SK-N-SH treated with all-trans-retinoic acid at 6 μM for 48 hours (cell line): ENCODE measurements at regions not wholly inside any gene's neighbourhood (a gene's known extent, or its start where the extent isn't known, plus 50 kb on each side); places are given as distances from the start of the nearest gene placed in this dataset.

Source experiments
- ATAC-seq: fragments of 200-7000 bp; cut with Tn5 transposase; 3 replicates; pipeline ENCODE4 v1.9.1; 2020; ENCODE audit warnings: mild to moderate bottlenecking, moderate library complexity
- ARNTL ChIP-seq: fragments of 450-650 bp; formaldehyde crosslinking; IDR thresholded peaks from 2 replicates; pipeline ENCODE4 v1.5.0; 2020; ENCODE audit warnings: low read depth, mild to moderate bottlenecking, moderate library complexity, borderline replicate concordance
- BACH2 ChIP-seq: fragments of 250-450 bp; sonication (Bioruptor Pico); IDR thresholded peaks from 2 replicates; pipeline ENCODE4 v1.9.0; 2021; ENCODE audit warnings: mild to moderate bottlenecking, borderline replicate concordance
- CREB5 ChIP-seq: fragments of 250-450 bp; sonication (Bioruptor Pico); IDR thresholded peaks from 2 replicates; pipeline ENCODE4 v1.5.1; 2020; ENCODE audit warnings: low read depth, mild to moderate bottlenecking, moderate library complexity
- CSDC2 ChIP-seq: fragments of 250-450 bp; sonication (Bioruptor Pico); IDR thresholded peaks from 2 replicates; pipeline ENCODE4 v1.5.0; 2020; ENCODE audit warnings: mild to moderate bottlenecking, moderate library complexity
- ESRRG ChIP-seq: fragments of 250-450 bp; sonication (Bioruptor Pico); IDR thresholded peaks from 2 replicates; pipeline ENCODE4 v1.6.1; 2021; ENCODE audit warnings: mild to moderate bottlenecking
- GLIS3 ChIP-seq: fragments of 250-450 bp; sonication (Bioruptor Pico); IDR thresholded peaks from 2 replicates; pipeline ENCODE4 v1.5.0; 2020; ENCODE audit warnings: mild to moderate bottlenecking, moderate library complexity
- ISL1 ChIP-seq: fragments of 250-450 bp; sonication (Bioruptor Pico); IDR thresholded peaks from 2 replicates; pipeline ENCODE4 v2.1.2; 2022; ENCODE audit warnings: mild to moderate bottlenecking, moderate library complexity
- PATZ1 ChIP-seq: fragments of 250-450 bp; sonication (Bioruptor Pico); IDR thresholded peaks from 2 replicates; pipeline ENCODE4 v1.8.0; 2020; ENCODE audit warnings: mild to moderate bottlenecking, moderate library complexity, borderline replicate concordance
- PPARA ChIP-seq: fragments of 250-450 bp; sonication (Bioruptor Pico); IDR thresholded peaks from 2 replicates; pipeline ENCODE4 v1.5.0; 2020; ENCODE audit warnings: mild to moderate bottlenecking, borderline replicate concordance
- RARB ChIP-seq: fragments of 250-450 bp; sonication (Bioruptor Pico); IDR thresholded peaks from 2 replicates; pipeline ENCODE4 v1.8.0; 2021; ENCODE audit warnings: mild to moderate bottlenecking, moderate library complexity
- SNAI2 ChIP-seq: fragments of 250-450 bp; sonication (Bioruptor Pico); IDR thresholded peaks from 2 replicates; pipeline ENCODE4 v1.5.0; 2020; ENCODE audit warnings: mild to moderate bottlenecking, moderate library complexity
- TCF4 ChIP-seq: fragments of 250-450 bp; sonication (Bioruptor Pico); IDR thresholded peaks from 2 replicates; pipeline ENCODE4 v1.8.0; 2021; ENCODE audit warnings: mild to moderate bottlenecking, moderate library complexity, borderline replicate concordance
- TOX ChIP-seq: fragments of 250-450 bp; sonication (Bioruptor Pico); IDR thresholded peaks from 2 replicates; pipeline ENCODE4 v1.8.0; 2021; ENCODE audit warnings: mild to moderate bottlenecking, moderate library complexity, borderline replicate concordance
- TSHZ2 ChIP-seq: fragments of 250-450 bp; sonication (Bioruptor Pico); IDR thresholded peaks from 2 replicates; pipeline ENCODE4 v1.5.0; 2020; ENCODE audit warnings: mild to moderate bottlenecking, moderate library complexity
- ZC3H10 ChIP-seq: fragments of 250-450 bp; sonication (Bioruptor Pico); IDR thresholded peaks from 2 replicates; pipeline ENCODE4 v1.5.1; 2021; ENCODE audit warnings: mild to moderate bottlenecking, moderate library complexity
- ZFP3 ChIP-seq: fragments of 250-450 bp; sonication (Bioruptor Pico); IDR thresholded peaks from 2 replicates; pipeline ENCODE4 v1.5.0; 2020; ENCODE audit warnings: mild to moderate bottlenecking, moderate library complexity
- ZFP30 ChIP-seq: fragments of 450-650 bp; formaldehyde crosslinking; IDR thresholded peaks from 2 replicates; pipeline ENCODE4 v1.5.0; 2022; ENCODE audit warnings: mild to moderate bottlenecking, moderate library complexity
- ZNF565 ChIP-seq: fragments of 450-650 bp; formaldehyde crosslinking; conservative IDR thresholded peaks from 2 replicates; pipeline ENCODE4 v1.5.0; 2020; ENCODE audit warnings: low read depth, mild to moderate bottlenecking, moderate library complexity
- ZNF70 ChIP-seq: fragments of 450-650 bp; formaldehyde crosslinking; IDR thresholded peaks from 2 replicates; pipeline ENCODE4 v1.5.0; 2020; ENCODE audit warnings: mild to moderate bottlenecking, moderate library complexity
- ZNF8 ChIP-seq: fragments of 450-650 bp; formaldehyde crosslinking; IDR thresholded peaks from 2 replicates; pipeline ENCODE4 v1.5.0; 2020; ENCODE audit warnings: mild to moderate bottlenecking, moderate library complexity
- TF ChIP-seq, protein P1 (sequence below): fragments of 250-450 bp; sonication (Bioruptor Pico); IDR thresholded peaks from 2 replicates; pipeline ENCODE4 v1.5.1; 2021; ENCODE audit warnings: mild to moderate bottlenecking, moderate library complexity

GRCh38 chr20:58075586-58076345 lies 152.7 kb downstream of the ANKRD60 start:
- peak; percentile 51 for ATAC-seq
- TF ChIP-seq TSHZ2 = no peak
- TF ChIP-seq SNAI2 (CRISPR knock-in tag) = no peak
- TF ChIP-seq CSDC2 (CRISPR knock-in tag) = no peak
- no peak for TF ChIP-seq ZC3H10
- TF ChIP-seq ZNF565 (CRISPR knock-in tag) = no peak
- TF ChIP-seq, protein P1, sequence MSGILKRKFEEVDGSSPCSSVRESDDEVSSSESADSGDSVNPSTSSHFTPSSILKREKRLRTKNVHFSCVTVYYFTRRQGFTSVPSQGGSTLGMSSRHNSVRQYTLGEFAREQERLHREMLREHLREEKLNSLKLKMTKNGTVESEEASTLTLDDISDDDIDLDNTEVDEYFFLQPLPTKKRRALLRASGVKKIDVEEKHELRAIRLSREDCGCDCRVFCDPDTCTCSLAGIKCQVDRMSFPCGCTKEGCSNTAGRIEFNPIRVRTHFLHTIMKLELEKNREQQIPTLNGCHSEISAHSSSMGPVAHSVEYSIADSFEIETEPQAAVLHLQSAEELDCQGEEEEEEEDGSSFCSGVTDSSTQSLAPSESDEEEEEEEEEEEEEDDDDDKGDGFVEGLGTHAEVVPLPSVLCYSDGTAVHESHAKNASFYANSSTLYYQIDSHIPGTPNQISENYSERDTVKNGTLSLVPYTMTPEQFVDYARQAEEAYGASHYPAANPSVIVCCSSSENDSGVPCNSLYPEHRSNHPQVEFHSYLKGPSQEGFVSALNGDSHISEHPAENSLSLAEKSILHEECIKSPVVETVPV (CRISPR knock-in tag) = no peak
- TF ChIP-seq ISL1 = no peak
- TF ChIP-seq ZFP30 (CRISPR knock-in tag) = no peak
- no peak for TF ChIP-seq PATZ1 (CRISPR knock-in tag)
- no peak for TF ChIP-seq ZNF8 (CRISPR knock-in tag)
- no peak for TF ChIP-seq ARNTL (CRISPR knock-in tag)
- TF ChIP-seq ESRRG (CRISPR knock-in tag) = no peak
- TF ChIP-seq PPARA (CRISPR knock-in tag) = no peak
- no peak for TF ChIP-seq RARB (CRISPR knock-in tag)
- no peak for TF ChIP-seq GLIS3 (CRISPR knock-in tag)
- TF ChIP-seq TCF4 (CRISPR knock-in tag) = no peak
- no peak for TF ChIP-seq CREB5 (CRISPR knock-in tag)

GRCh38 chr20:58073945-58074856 lies 154.3 kb downstream of the ANKRD60 start:
- TF ChIP-seq ZNF565 (CRISPR knock-in tag) (no peak), TOX (CRISPR knock-in tag) (no peak), ZNF70 (CRISPR knock-in tag) (no peak), ISL1 (no peak)
- ATAC-seq = peak; percentile 38; the same call in 2 of the 3 replicates

DNA sequence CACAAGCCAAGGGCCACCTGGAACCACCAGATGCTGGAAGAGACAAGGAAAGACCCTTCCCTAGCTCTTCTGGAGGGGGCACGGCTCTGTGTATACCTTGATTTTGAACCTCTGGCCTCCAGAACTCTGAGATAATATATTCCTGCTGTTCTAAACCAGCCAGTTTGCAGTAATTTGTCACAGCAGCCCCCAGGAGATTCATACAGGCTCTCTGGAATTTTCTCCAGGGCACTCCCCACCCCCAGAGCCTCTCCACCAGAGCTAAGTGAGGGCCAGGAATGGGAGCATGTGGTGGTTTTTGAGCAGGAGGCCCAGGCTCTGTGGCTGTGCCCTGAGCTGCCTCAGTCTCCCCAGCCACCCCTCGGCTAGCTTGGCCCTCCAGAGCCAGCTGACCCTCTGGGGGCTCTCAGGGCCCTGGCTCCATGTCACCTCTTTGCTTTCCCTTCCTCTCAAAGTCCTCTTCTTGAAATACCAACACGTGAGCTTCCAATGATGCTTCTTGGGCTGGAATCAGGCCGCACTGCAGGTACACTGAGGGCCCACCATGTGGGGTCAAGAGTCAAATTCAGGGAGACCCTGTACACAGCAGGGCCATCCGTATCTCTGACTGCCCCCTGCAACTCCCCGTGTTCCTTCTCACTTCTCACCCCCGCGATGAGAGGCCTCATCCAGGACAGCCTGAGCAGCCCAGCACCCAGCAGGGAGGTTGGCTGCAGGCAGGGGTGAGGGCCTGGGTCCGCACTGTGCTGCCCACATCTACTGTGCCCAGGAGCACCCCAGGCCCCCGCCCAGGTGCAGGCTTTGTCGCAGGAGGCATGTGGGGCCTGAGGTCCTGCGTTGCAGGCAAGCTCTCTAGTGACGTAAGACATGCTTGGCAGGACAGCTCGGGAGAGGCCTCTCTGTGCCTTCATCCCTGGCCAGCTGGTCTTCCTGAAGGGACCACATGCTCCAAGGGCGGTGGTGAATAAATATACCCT lies 155.5 kb downstream of the ANKRD60 start:
- ATAC-seq = no peak
- TF ChIP-seq, protein P1 (CRISPR knock-in tag) = no peak
- no peak for TF ChIP-seq PPARA (CRISPR knock-in tag)
- no peak for TF ChIP-seq ZNF8 (CRISPR knock-in tag)
- TF ChIP-seq ZNF565 (CRISPR knock-in tag) = no peak
- TF ChIP-seq ZFP3 (CRISPR knock-in tag) = no peak
- no peak for TF ChIP-seq TCF4 (CRISPR knock-in tag)
- TF ChIP-seq ARNTL (CRISPR knock-in tag) = no peak
- TF ChIP-seq ZFP30 (CRISPR knock-in tag) = no peak
- no peak for TF ChIP-seq SNAI2 (CRISPR knock-in tag)
- TF ChIP-seq BACH2 (CRISPR knock-in tag) = no peak
- TF ChIP-seq RARB (CRISPR knock-in tag) = no peak
- TF ChIP-seq ZNF70 (CRISPR knock-in tag) = no peak
- TF ChIP-seq TOX (CRISPR knock-in tag) = no peak
- TF ChIP-seq PATZ1 (CRISPR knock-in tag) = no peak
- TF ChIP-seq GLIS3 (CRISPR knock-in tag) = no peak
